Stimulated activated CD8-positive, alpha-beta memory T cell treated with anti-CD3 and anti-CD28 coated beads, Interleukin-7, amount 100 ng/mL, for 4 hours (primary cell): ENCODE measurements at regions not wholly inside any gene's neighbourhood (a gene's known extent, or its start where the extent isn't known, plus 50 kb on each side); places are given as distances from the start of the nearest gene placed in this dataset.

ENCODE experiments used
- DNase-seq, 2 donors: peaks; one replicate each; pipeline ENCODE4 v3.0.0-alpha.2; 2020; ENCODE audit warnings: low read depth in 2 of 2

- no peak for DNase-seq
Measured at GRCh38 chr11:24046731-24047130, 450.1 kb upstream of the LUZP2 start.

GRCh38 chr11:24056051-24056450 is 440.8 kb upstream of the LUZP2 start:
- DNase-seq: no peak

DNA sequence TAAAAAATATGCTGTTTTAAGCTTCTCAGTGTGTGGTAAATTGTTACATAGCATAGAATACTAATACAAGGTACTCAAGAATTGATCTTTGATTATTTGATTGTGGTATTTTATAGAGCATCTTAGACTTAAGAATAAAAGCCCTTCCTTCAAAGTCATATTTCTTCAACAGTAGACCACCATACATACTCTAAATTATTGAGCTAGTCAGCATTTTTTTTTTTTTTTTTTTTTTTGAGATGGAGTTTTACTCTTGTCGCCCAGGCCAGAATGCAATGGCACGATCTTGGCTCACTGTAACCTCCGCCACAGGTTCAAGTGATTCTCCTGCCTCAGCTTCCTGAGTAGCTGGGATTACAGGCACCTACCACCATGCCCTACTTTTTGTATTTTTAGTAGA is 436.7 kb upstream of the LUZP2 start:
- DNase-seq: no peak

DNA sequence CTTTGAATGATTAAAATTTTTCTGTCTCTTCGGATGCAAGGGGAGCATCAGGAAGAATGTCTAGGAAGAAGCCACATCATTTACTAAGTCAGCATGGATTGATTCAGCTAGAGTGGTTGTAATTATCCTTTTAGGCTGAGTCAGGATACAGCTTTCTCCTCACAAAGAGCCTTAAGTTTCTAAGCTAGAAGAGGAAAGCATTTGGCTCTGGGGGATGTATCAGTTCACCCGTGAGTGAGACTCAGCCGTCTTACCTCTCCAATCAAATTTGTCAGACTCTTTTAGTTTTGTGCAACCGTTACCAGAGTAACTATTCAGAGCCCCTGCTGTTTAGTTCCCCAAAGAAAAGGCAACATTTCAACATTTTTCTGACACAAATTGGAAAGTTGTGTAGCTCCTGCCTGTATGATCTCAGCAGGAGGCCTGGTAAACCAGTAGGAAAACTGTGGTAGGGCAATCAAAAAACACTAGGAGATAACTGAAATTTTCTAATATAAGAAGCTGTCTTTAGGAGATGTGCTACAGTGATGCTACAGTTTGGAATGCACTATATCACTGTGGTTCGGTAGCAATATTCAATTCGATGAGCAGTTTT is 432.4 kb upstream of the LUZP2 start:
- no peak for DNase-seq

DNA sequence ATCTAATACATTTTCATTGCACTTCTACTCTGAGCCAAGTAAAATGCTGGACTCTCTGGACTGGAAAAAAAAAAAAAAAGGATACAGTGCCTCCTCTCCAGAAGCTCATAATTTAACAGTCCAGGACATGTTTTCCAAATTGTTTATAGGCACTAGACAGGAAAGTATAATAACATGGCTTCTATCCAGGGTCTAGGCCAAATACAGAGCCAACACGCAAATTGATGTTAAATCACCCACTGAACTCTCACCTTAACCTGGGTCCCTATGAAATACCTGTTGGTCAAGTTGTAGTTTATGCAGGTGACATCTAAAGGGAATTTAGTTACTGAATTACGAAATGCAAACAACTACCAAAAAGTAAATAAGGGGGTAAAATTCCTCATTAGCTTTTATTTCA is 428.7 kb upstream of the LUZP2 start:
- no peak for DNase-seq

GRCh38 chr11:24070435-24070834 is 426.4 kb upstream of the LUZP2 start:
- DNase-seq: no peak

GRCh38 chr11:24078018-24078417 is 418.8 kb upstream of the LUZP2 start:
- no peak for DNase-seq

GRCh38 chr11:24082241-24082640 is 414.6 kb upstream of the LUZP2 start:
- DNase-seq: no peak

DNA sequence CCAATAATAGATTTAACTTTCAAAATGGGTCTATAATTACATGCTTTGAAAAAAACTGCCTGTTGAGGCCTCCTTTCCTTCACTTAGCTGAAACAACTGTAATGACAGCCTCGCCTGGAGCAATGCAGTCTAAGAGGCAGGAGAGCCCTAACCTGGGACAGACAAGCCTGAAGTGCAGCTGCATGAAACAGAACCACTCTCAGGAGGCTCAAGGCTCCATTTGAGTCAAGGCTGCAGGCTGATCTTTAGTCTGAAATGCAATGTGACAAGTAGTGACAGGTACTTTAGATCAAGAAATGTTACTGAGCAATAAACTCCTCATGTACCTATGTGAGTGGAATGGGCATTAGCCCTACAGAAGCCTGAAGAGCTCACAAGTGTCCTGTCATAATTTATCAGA is 414.0 kb upstream of the LUZP2 start:
- no peak for DNase-seq

- DNase-seq: no peak
Measured at GRCh38 chr11:24084956-24085355, 411.9 kb upstream of the LUZP2 start.

DNA sequence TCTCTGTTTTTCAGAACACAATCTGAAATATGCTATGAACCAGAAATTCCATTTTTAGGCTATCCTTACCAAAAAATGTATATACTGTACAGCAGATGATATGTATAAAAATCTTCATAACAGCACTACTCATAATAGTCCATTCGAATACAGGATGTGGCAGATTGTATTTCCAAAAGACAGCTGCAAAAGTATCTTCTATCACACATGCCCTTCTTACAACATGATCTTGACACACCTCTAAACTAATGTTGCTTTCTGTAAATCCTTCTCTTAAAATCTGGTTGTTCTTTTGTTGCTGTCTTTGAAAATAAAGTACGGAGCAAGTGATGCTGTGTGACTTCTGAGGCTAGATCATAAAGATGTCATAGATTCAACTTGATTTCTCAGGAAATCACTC is 409.9 kb upstream of the LUZP2 start:
- DNase-seq: no peak

GRCh38 chr11:24091594-24091993 is 405.3 kb upstream of the LUZP2 start:
- DNase-seq: no peak

GRCh38 chr11:24093375-24093774 is 403.5 kb upstream of the LUZP2 start:
- DNase-seq: no peak

- DNase-seq: no peak
Measured at GRCh38 chr11:24108609-24109008, 388.2 kb upstream of the LUZP2 start.

DNA sequence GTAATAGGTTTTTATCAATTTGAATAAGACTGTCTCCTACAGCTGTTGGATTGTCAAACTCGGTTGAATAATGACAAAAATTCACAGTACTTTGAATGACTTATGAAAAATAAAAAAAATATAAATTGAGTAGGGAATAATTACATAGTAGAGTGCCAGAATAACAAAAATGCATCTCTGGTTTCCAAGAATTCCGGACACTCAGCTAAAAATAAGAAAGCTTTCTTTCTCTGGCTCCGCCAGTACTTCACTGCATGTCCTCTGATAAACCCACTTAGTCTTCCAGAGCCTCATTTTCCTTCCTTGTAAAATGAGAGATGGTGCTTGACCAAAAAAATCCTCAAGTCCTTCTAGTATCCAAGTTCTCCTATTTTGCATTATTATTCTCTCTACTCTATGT is 374.6 kb upstream of the LUZP2 start:
- DNase-seq: no peak

- DNase-seq: no peak
Measured at GRCh38 chr11:24124876-24125275, 372.0 kb upstream of the LUZP2 start.

- DNase-seq: no peak
Measured at GRCh38 chr11:24131698-24132097, 365.2 kb upstream of the LUZP2 start.

DNA sequence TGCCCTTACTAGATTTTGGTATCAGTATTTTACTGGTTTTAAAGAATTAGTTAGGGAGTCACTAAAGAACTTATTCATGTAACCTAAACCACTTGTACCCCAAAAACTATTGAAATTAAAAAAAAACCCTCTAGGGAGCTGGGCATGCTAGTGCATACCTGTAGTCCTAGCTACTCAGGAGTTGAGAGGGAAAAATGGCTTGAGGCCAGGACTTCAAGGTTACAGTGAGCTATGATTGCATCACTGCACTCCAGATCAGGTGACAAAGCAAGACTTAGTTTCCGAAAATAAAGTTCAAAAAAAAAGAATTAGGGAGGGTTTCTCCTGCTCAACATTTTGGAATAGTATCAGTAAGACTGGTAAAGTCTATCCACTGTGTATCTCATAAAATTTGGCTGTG is 364.4 kb upstream of the LUZP2 start:
- DNase-seq: no peak

DNA sequence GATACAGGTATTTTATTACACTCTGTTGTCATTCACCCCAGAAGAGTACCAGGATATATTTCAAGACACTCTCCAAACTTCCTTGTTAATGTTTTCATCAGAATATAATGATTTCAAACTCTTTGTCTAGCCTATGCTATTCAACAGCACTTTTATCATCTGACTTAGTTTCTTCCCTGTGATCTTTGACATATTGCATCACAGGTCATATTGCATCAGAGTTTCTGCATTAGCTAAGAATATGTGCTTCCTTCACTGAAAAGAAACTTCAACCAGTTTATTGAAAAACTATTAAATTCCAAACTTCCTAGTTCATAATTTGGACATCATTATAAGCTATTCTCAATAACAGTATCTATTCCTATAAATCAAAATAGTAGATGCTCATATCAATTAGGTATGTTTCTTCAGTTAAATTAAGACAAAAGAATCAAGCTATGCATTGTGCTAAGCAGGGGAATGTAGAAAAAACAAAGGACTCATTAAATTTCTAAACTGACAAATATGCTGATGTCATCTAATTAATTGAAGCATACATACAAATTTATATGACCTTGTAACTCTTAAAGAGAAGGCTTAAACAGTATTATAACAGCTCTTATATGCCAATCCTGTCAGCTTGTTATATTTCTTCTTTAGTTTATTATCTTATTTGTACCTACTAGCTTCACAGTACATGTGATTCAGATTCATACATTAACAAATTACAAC is 361.8 kb upstream of the LUZP2 start:
- DNase-seq: no peak

GRCh38 chr11:24142062-24142461 is 354.8 kb upstream of the LUZP2 start:
- no peak for DNase-seq

- no peak for DNase-seq
Measured at GRCh38 chr11:24145411-24145810, 351.4 kb upstream of the LUZP2 start.

DNA sequence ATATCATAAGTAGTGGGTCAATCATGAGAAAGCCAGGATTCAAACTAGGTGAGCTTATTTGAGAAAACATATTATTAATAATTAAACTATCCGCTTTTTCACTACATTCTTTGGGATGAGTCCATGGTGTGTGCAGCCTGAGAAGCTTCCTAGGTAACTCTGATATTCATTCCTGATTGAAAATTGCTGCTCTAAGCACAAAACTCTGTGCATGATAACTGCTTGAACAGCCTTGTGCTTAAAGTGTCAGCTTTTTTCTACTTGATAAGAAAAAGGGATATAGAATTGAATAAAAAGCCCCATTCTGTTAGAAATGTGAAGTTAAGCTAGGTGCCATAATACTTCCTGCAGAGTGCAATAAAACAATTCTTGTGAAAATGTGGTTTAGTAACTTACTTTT is 343.5 kb upstream of the LUZP2 start:
- DNase-seq: no peak

DNA sequence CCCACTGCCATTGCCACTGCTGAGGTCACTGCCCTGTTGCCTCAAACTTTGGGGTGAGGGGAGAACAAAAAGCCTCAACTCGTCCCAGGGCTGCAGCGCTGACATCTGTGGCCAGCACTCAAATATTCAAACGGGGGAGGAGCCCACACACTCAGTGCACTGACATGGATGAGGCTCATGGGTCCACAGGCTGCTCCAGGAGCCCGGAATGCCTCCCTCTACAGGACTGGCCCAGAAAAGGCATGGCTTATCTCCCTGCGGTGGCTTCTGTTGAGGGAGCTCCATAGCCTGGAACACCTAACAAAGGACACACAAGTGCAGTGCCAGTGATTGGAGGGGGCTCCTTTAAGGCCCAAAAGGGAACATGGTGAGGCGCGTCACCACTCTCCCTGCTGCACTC is 341.1 kb upstream of the LUZP2 start:
- DNase-seq: no peak

GRCh38 chr11:24157316-24157715 is 339.5 kb upstream of the LUZP2 start:
- no peak for DNase-seq
